Esophagus mucosa (tissue), 1 donor: ENCODE measurements at regions not wholly inside any gene's neighbourhood (a gene's known extent, or its start where the extent isn't known, plus 50 kb on each side); places are given as distances from the start of the nearest gene placed in this dataset.
A peak's percentile ranks its signal among the peaks of the same experiment; 100 is the strongest.
"Not testable (repeated sequence)": the region's sequence is repeated elsewhere in the genome, so short reads cannot be mapped to it uniquely, and the experiment has no call there.

ENCODE experiments used
- ATAC-seq: fragments of 200-7000 bp; cut with Tn5 transposase; one replicate; pipeline ENCODE4 v1.9.1; 2020
- donor health status: DM: yes; HTN: yes; CAD: no.

- no peak for ATAC-seq
Measured at GRCh38 chr12:22115711-22116110, 69.7 kb downstream of the CMAS start.

DNA sequence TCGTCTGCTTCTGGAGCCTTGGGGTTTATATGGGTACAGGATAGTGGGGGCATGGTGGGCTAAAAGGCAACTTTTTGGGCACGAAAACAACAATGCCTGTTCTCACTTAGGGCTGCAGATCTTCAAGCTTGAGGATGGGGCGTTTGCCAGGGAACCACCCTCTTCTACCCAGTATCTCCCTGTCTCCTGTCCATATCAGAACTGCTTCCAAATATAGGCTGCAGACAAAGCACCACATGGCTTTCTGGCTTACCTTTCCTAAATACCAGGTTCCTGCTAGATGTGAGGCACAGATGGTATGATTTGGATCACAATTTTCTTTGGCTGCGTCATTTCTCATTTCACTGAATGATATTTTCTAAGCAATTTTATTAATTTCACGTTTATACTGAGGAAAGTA, 70.4 kb downstream of the CMAS start:
- no peak for ATAC-seq

DNA sequence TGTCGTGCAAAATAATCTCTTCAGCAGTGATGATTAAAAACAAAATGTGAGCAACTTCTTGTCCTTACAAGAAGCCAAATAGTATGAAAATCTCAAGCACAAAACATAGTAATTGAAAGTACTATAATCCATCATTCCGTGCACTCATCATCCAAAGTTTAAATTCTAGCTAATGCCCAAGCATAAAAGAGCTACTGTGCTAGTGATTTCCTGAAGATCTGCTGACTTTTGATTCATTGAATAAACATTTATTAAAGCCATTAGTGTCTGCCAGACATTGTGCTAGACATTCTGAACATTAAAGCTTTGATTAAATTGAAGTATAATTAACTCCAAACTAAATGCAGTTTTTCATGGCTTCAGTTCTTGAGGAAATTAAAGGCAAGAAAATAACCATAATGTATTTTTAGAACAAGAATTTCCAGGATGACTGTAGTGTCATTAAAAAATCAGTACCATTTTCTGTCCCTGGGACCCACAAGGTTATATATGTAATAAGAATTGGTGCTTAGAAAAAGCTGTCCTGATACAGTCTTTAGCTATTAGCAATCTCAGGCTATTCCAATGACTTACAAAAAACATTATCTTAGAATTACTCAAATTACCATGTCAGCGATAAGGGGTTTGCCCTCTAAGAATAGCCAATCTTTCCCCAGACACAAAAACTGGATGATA, 71.7 kb downstream of the CMAS start:
- ATAC-seq, result no peak

DNA sequence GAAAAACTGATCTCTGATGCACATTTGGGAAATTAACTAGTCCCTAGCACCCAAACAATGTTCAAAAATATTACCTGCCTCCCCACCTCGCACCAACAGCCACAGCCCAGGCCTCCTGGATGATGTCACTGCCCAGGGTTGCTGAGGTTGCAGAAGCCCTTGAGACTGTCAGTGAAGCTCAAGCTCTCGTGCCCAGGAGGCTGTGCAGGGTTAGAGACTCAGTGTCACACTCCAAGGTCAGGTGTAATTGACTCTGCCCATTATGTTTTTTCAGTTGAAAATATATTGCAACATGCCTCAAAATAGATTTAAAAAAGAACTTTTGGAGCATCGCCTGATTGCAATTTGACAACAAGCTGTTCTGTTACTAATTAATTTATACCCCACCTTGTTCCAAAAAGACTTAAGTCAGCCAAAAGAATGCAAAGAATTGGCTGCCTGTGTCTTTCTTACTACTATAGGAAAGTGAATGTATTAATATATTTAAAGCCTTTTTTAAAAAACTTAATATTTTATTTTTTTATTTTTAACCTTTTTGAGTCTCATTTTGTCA, 72.3 kb downstream of the CMAS start:
- no peak for ATAC-seq

- peak; percentile 47 for ATAC-seq
Measured at GRCh38 chr12:22121224-22121623, 75.2 kb downstream of the CMAS start.

DNA sequence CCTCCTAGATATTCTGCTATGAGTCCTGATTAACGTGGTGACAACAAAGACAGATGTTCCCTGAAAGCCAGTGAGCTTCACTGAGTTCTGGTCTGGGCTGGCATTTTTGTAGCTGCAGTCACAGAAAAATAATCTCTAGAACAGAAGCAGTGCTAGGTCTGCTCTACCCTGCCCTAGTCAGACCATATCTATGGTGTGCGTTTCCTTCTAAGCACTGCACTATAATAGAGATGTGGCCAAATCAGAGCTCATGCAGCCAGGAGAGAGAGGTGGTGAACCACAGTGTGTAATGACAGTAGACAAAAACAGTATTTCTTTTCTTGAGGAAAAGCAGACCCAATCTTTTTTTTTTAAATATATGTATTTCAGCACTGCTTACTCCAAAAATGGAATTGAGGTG, 76.3 kb downstream of the CMAS start:
- ATAC-seq, result no peak

DNA sequence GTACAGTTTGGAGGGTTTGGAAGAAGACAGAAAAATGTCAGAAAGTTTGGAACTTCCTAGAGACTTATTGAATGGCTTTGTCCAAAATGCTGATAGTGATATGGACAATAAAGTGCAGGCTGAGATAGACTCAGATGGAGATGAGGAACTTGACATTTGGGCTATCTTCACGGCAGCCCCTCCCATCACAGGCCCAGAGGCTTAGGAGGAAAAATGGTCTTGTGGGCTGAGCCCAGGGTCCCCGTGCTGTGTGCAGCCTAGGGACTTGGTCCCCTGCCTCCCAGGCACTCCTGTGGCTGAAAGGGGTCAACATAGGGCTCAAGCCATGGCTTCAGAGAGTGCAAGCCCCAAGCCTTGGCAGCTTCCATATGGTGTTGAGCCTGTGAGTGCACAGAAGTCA, 79.0 kb downstream of the CMAS start:
- no peak for ATAC-seq

DNA sequence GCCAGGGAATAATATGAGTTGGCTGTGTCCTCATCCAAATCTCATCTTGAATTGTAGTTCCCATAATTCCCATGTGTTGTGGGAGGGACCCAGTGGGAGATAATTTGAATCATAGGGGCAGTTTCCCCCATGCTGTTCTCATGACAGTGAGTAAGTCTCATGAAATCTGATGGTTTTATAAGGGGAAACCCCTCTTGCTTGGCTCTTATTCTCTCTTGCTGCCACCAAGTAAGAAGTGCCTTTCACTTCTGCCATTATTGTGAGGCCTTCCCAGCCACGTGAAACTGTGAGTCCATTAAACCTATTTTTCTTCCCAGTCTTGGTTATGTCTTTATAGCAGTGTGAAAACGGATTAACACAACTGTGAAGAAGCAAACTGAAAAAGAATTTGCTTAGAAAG, 80.1 kb downstream of the CMAS start:
- ATAC-seq, result not testable (repeated sequence)

- peak; percentile 72 for ATAC-seq
Measured at GRCh38 chr12:22126758-22127157, 80.7 kb downstream of the CMAS start.

DNA sequence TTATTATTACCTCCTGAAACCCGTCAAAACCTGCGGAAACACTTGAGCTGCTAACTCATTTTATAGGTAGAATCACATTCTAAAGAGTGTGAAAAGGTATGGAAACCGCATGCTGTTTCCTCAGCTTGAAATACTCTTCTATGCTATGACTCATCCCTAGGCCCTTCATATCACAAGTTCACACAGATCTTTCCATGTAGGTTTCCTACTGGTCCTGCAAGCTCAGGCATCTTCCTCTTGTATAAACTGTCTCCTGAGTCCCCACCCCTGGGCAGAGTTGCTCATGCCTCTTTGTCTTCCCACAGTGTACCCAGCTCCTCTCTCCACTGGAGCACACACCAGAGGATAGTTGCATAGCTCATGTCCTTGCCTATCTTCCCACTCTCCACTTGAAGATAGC, 84.7 kb downstream of the CMAS start:
- ATAC-seq, result peak; percentile 99

DNA sequence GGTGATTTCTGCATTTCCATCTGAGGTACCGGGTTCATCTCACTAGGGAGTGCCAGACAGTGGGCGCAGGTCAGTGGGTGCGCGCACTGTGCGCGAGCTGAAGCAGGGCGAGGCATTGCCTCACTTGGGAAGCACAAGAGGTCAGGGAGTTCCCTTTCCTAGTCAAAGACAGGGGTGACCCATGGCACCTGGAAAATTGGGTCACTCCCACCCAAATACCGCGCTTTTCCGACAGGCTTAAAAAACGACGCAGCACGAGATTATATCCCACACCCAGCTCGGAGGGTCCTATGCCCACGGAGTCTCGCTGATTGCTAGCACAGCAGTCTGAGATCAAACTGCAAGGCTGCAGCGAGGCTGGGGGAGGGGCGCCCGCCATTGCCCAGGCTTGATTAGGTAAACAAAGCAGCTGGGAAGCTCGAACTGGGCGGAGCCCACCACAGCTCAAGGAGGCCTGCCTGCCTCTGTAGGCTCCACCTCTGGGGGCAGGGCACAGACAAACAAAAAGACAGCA, 90.6 kb downstream of the CMAS start:
- ATAC-seq, result not testable (repeated sequence)
